ENCODE measurements at regions not wholly inside any gene's neighbourhood (a gene's known extent, or its start where the extent isn't known, plus 50 kb on each side); places are given as distances from the start of the nearest gene placed in this dataset.

DNA sequence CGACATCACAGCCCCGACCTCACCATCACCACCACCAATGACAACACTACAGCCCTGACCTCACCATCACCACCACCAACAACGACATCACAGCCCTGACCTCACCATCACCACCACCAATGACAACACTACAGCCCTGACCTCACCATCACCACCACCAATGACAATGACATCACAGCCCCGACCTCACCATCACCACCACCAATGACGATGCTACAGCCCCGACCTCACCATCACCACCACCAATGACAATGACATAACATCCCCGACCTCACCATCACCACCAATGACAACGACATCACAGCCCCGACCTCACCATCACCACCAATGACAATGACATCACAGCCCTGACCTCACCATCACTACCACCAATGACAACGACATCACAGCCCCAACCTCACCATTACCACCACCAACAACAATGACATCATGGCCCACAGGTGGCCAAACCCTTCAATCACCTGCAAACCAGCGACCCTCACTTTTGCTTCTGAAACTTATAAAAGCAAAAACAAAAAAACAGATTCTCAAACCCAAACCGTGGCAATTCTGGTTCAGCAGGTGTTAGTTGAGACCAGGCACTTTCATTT, 70.7 kb upstream of the TMEM18 start:
- no peak overlapping the region for H3K4me2 ChIP-seq (ENCODE audit: insufficient read depth, low read length)

DNA sequence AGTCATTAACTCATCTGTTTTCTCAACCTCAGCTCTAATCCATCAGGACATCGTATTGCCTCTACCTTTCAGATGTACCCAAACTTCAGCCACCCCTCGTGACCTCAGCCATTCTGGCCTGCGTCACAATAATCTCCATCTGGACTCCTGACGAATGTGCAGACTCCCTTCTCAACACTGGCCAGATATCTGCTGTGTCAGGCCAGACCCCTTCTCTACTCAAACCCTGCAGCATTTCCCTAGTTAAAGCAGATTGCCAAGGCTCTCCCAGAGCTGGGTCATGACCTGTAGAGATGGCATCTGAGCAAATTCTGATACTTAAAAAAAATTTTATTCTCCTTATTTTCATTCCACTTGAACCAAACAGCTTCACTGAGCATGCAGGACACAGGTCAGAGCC, 69.5 kb upstream of the TMEM18 start:
- H3K4me1 ChIP-seq (ENCODE audit: insufficient read depth, low read length), result no peaks in the 10 kb centered on the region
- no peak overlapping the region for H2AFZ ChIP-seq (ENCODE audit: low read length)
- H3K27me3 ChIP-seq (ENCODE audit: insufficient read depth, low read length), result peaks cover 8% of the 10 kb centered on the region
- H3K9me3 ChIP-seq (ENCODE audit: low read depth, low read length), result no peaks in the 10 kb centered on the region
- no peak overlapping the region for H3K4me3 ChIP-seq (ENCODE audit: insufficient read depth, low read length)
- TF ChIP-seq, protein P1, sequence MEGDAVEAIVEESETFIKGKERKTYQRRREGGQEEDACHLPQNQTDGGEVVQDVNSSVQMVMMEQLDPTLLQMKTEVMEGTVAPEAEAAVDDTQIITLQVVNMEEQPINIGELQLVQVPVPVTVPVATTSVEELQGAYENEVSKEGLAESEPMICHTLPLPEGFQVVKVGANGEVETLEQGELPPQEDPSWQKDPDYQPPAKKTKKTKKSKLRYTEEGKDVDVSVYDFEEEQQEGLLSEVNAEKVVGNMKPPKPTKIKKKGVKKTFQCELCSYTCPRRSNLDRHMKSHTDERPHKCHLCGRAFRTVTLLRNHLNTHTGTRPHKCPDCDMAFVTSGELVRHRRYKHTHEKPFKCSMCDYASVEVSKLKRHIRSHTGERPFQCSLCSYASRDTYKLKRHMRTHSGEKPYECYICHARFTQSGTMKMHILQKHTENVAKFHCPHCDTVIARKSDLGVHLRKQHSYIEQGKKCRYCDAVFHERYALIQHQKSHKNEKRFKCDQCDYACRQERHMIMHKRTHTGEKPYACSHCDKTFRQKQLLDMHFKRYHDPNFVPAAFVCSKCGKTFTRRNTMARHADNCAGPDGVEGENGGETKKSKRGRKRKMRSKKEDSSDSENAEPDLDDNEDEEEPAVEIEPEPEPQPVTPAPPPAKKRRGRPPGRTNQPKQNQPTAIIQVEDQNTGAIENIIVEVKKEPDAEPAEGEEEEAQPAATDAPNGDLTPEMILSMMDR (IDR thresholded peaks at IDR 0.05; ENCODE audit: extremely low read depth, low read depth, low read length), result no peak
- H3K4me2 ChIP-seq (ENCODE audit: insufficient read depth, low read length), result no peak overlapping the region
- no peaks in the 10 kb centered on the region for H3K36me3 ChIP-seq (ENCODE audit: insufficient read depth, low read length)
- no peak for DNase-seq (ENCODE audit: insufficient read length, low spot score, missing footprints)
- H3K79me2 ChIP-seq (ENCODE audit: insufficient read depth, low read length), result no peaks in the 10 kb centered on the region
- H4K20me1 ChIP-seq (ENCODE audit: insufficient read depth, low read length), result no peaks in the 10 kb centered on the region
- H3K27ac ChIP-seq (ENCODE audit: low read depth, low read length), result no peak overlapping the region

More for the DNA sequence above, 70.7 kb upstream of the TMEM18 start:
- no peaks in the 10 kb centered on the region for H3K4me1 ChIP-seq (ENCODE audit: insufficient read depth, low read length)
- H3K27me3 ChIP-seq (ENCODE audit: insufficient read depth, low read length), result peaks cover 1% of the 10 kb centered on the region
- H3K4me3 ChIP-seq (ENCODE audit: insufficient read depth, low read length), result no peak overlapping the region
- H3K36me3 ChIP-seq (ENCODE audit: insufficient read depth, low read length), result no peaks in the 10 kb centered on the region
- TF ChIP-seq, protein P1 (IDR thresholded peaks at IDR 0.05; ENCODE audit: extremely low read depth, low read depth, low read length), result no peak
- H4K20me1 ChIP-seq (ENCODE audit: insufficient read depth, low read length), result no peaks in the 10 kb centered on the region
- H3K79me2 ChIP-seq (ENCODE audit: insufficient read depth, low read length), result no peaks in the 10 kb centered on the region
- H2AFZ ChIP-seq (ENCODE audit: low read length), result no peak overlapping the region
- no peaks in the 10 kb centered on the region for H3K9me3 ChIP-seq (ENCODE audit: low read depth, low read length)
- H3K27ac ChIP-seq (ENCODE audit: low read depth, low read length), result no peak overlapping the region
- DNase-seq (ENCODE audit: insufficient read length, low spot score, missing footprints), result no peak

DNA sequence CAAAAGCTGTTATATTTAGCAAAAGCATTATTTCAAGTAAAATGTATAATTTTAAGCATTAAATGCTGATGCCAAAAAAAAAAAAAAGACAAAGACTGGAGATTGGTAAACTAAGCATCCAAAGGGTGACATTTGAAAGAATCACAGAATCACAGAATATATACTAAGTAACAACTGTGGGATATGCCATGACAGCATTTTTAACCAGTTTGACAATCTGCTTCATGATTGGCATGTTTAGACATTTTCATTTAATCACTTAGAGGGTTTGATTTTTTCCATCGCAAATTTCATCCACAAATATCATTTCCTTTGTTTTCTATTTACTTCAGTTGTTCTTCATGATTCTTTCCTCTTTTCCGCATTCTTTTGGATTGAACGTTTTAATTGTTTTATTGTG, 66.9 kb upstream of the TMEM18 start:
- Histone ChIP-seq H2AFZ (ENCODE audit: low read length) (no peak overlapping the region), H3K4me2 (ENCODE audit: insufficient read depth, low read length) (no peak overlapping the region), H3K36me3 (ENCODE audit: insufficient read depth, low read length) (no peaks in the 10 kb centered on the region), H3K4me3 (ENCODE audit: insufficient read depth, low read length) (no peak overlapping the region), H3K9me3 (ENCODE audit: low read depth, low read length) (no peaks in the 10 kb centered on the region), H3K4me1 (ENCODE audit: insufficient read depth, low read length) (peaks cover 6% of the 10 kb centered on the region), H4K20me1 (ENCODE audit: insufficient read depth, low read length) (no peaks in the 10 kb centered on the region), H3K27ac (ENCODE audit: low read depth, low read length) (no peak overlapping the region), H3K79me2 (ENCODE audit: insufficient read depth, low read length) (no peaks in the 10 kb centered on the region), H3K27me3 (ENCODE audit: insufficient read depth, low read length) (peaks cover 8% of the 10 kb centered on the region)
- DNase-seq (ENCODE audit: insufficient read length, low spot score, missing footprints), result no peak
- TF ChIP-seq, protein P1 (IDR thresholded peaks at IDR 0.05; ENCODE audit: extremely low read depth, low read depth, low read length), result no peak

DNA sequence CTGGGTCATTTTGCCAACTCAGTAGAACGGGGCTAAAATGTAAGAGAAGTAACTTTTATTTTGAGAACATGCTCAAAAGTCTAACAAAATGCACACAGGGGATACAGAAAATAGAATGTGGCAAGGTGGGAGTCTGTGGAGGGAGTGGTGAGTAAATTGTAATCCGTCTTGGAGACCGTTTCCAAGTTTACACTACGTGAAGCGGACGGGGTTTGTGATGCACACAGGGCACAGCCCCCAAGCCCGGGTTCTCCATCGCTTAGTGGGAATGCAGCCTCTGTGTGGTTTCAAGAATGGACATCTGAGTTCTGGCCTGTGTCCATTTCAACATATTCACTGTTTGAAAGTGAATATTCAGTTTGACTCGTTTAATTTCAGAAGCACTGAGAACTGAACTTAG, 65.0 kb upstream of the TMEM18 start:
- no peak for DNase-seq (ENCODE audit: insufficient read length, low spot score, missing footprints)
- Histone ChIP-seq H3K4me2 (ENCODE audit: insufficient read depth, low read length) (no peak overlapping the region), H3K36me3 (ENCODE audit: insufficient read depth, low read length) (no peaks in the 10 kb centered on the region), H3K9me3 (ENCODE audit: low read depth, low read length) (no peaks in the 10 kb centered on the region), H3K79me2 (ENCODE audit: insufficient read depth, low read length) (no peaks in the 10 kb centered on the region), H3K4me3 (ENCODE audit: insufficient read depth, low read length) (no peak overlapping the region), H4K20me1 (ENCODE audit: insufficient read depth, low read length) (no peaks in the 10 kb centered on the region), H2AFZ (ENCODE audit: low read length) (no peak overlapping the region), H3K27me3 (ENCODE audit: insufficient read depth, low read length) (peaks cover 8% of the 10 kb centered on the region), H3K4me1 (ENCODE audit: insufficient read depth, low read length) (peaks cover 6% of the 10 kb centered on the region), H3K27ac (ENCODE audit: low read depth, low read length) (no peak overlapping the region)
- TF ChIP-seq, protein P1 (IDR thresholded peaks at IDR 0.05; ENCODE audit: extremely low read depth, low read depth, low read length), result no peak
